HEK293T (cell line): ENCODE measurements at regions not wholly inside any gene's neighbourhood (a gene's known extent, or its start where the extent isn't known, plus 50 kb on each side); places are given as distances from the start of the nearest gene placed in this dataset.

Experiments
- ARNT ChIP-seq: fragments of 450-650 bp; IDR thresholded peaks from 2 replicates; pipeline ENCODE4 v1.6.1; 2017; ENCODE audit warnings: mild to moderate bottlenecking
- BHLHE40 ChIP-seq: fragments of 450-650 bp; IDR thresholded peaks from 2 replicates; pipeline ENCODE4 v1.6.1; 2016; ENCODE audit warnings: mild to moderate bottlenecking, moderate library complexity, borderline replicate concordance
- FOXA1 ChIP-seq: fragments of 450-650 bp; IDR thresholded peaks from 2 replicates; pipeline ENCODE4 v1.6.1; 2016; ENCODE audit warnings: mild to moderate bottlenecking
- FOXK2 ChIP-seq: fragments of 450-650 bp; IDR thresholded peaks from 2 replicates; pipeline ENCODE4 v1.6.1; 2016; ENCODE audit warnings: mild to moderate bottlenecking
- FOXM1 ChIP-seq: fragments of 450-650 bp; IDR thresholded peaks from 2 replicates; pipeline ENCODE4 v1.6.1; 2017; ENCODE audit warnings: mild to moderate bottlenecking, borderline replicate concordance
- HDGF ChIP-seq: fragments of 450-650 bp; IDR thresholded peaks from 2 replicates; pipeline ENCODE4 v1.6.1; 2017; ENCODE audit warnings: antibody characterized with exemption, borderline replicate concordance
- L3MBTL2 ChIP-seq: fragments of 450-650 bp; conservative IDR thresholded peaks from 2 replicates; pipeline ENCODE4 v1.6.1; 2016; ENCODE audit warnings: mild to moderate bottlenecking
- NFRKB ChIP-seq: fragments of 450-650 bp; IDR thresholded peaks from 2 replicates; pipeline ENCODE4 v1.6.1; 2016; ENCODE audit warnings: mild to moderate bottlenecking, moderate library complexity
- SP1 ChIP-seq: fragments of 450-650 bp; IDR thresholded peaks from 2 replicates; pipeline ENCODE4 v1.6.1; 2017
- SUZ12 ChIP-seq: fragments of 450-650 bp; IDR thresholded peaks from 2 replicates; pipeline ENCODE4 v1.6.1; 2016; ENCODE audit warnings: mild to moderate bottlenecking
- TARDBP ChIP-seq: fragments of 450-650 bp; IDR thresholded peaks from 2 replicates; pipeline ENCODE4 v1.6.1; 2016
- TF ChIP-seq, protein P1 (sequence below): fragments of 450-650 bp; IDR thresholded peaks from 2 replicates; pipeline ENCODE4 v1.6.1; 2016

DNA sequence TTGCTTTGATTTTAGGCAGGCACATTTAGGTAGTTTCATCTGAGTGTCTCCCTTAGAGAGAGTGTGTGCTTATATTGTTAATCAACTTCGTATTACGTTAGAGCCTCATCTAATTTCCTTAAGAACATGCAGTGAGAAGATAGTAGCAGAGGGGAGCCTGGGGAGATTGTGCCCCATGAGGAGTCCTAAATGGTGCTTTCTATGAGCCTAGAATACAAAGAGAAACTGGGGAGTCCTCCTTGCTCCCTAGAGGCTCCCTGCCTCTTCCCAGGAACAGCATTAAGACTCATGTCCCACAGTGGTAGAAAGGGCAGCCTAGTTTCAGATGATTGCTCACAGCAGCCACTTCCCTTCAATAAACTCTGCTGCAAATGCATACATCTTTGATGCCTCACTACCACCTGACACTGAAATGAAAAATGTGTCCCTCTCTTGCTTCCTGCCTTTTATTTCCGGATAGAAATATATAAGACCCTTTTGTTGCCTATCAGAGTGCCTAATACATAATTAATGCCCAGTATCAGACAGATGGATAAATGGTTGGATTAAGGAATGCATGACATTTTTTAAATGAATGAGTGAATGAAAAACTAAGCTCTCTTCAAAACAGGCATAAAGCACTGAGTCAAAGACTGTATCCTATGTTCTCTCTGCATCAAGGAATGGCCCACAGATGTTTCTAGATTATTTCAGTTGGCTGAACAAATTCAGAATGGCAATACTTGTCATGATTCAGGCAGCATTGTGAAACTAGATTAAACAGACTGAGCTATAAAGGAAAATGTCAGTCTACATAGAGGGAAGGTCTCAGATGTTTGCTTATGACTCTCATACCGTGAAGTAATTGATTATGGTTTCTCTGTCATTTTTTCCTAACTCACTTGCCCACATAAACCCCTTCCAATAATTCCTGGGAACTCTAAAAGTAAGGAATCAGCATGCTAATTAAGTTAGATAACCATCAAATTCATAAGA lies 362.1 kb downstream of the LRRC3B start:
- TF ChIP-seq L3MBTL2 (no peak), FOXM1 (no peak), ARNT (no peak), SUZ12 (no peak), NFRKB (no peak), FOXK2 (no peak), BHLHE40 (no peak), TARDBP (no peak), FOXA1 (no peak), SP1 (no peak), HDGF (no peak)
- TF ChIP-seq, protein P1, sequence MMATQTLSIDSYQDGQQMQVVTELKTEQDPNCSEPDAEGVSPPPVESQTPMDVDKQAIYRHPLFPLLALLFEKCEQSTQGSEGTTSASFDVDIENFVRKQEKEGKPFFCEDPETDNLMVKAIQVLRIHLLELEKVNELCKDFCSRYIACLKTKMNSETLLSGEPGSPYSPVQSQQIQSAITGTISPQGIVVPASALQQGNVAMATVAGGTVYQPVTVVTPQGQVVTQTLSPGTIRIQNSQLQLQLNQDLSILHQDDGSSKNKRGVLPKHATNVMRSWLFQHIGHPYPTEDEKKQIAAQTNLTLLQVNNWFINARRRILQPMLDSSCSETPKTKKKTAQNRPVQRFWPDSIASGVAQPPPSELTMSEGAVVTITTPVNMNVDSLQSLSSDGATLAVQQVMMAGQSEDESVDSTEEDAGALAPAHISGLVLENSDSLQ: no peak
